ENCODE measurements at regions not wholly inside any gene's neighbourhood (a gene's known extent, or its start where the extent isn't known, plus 50 kb on each side); places are given as distances from the start of the nearest gene placed in this dataset.

GRCh38 chr9:88934876-88935535, 56.3 kb upstream of the S1PR3 start:
- no peak for TF ChIP-seq CTCF (IDR thresholded peaks at IDR 0.05; ENCODE audit: low read depth, low read length, missing control alignments)
- no peak overlapping the region for H3K4me3 ChIP-seq (ENCODE audit: low read depth, low read length)
- no peak for DNase-seq (ENCODE audit: low read depth)

- DNase-seq (ENCODE audit: low read depth): no peak
Observed at GRCh38 chr9:88936132-88936531, 55.1 kb upstream of the S1PR3 start.

GRCh38 chr9:88936668-88937067, 54.6 kb upstream of the S1PR3 start:
- no peak for TF ChIP-seq CTCF (IDR thresholded peaks at IDR 0.05; ENCODE audit: low read depth, low read length, missing control alignments)
- no peak overlapping the region for H3K4me3 ChIP-seq (ENCODE audit: low read depth, low read length)
- no peak for DNase-seq (ENCODE audit: low read depth)

More at GRCh38 chr9:88936132-88936531, 55.1 kb upstream of the S1PR3 start:
- no peak overlapping the region for H3K4me3 ChIP-seq (ENCODE audit: low read depth, low read length)
- no peak for TF ChIP-seq CTCF (IDR thresholded peaks at IDR 0.05; ENCODE audit: low read depth, low read length, missing control alignments)

- no peak for TF ChIP-seq CTCF (IDR thresholded peaks at IDR 0.05; ENCODE audit: low read depth, low read length, missing control alignments)
- no peak for DNase-seq (ENCODE audit: low read depth)
- H3K4me3 ChIP-seq (ENCODE audit: low read depth, low read length): no peak overlapping the region
Observed at GRCh38 chr9:88937248-88937647, 54.0 kb upstream of the S1PR3 start.

GRCh38 chr9:88938189-88938588, 53.1 kb upstream of the S1PR3 start:
- no peak overlapping the region for H3K4me3 ChIP-seq (ENCODE audit: low read depth, low read length)
- no peak for TF ChIP-seq CTCF (IDR thresholded peaks at IDR 0.05; ENCODE audit: low read depth, low read length, missing control alignments)
- no peak for DNase-seq (ENCODE audit: low read depth)
